Erythroblast (primary cell): ENCODE measurements at regions not wholly inside any gene's neighbourhood (a gene's known extent, or its start where the extent isn't known, plus 50 kb on each side); places are given as distances from the start of the nearest gene placed in this dataset.

Source experiments
- GATA1 ChIP-seq: IDR thresholded peaks from 2 replicates; pipeline ENCODE4 v1.6.1; 2011; ENCODE audit warnings: low read depth, mild to moderate bottlenecking, control low read depth, low read length, moderate library complexity
- POLR2A ChIP-seq: IDR thresholded peaks from 2 replicates; pipeline ENCODE4 v1.6.1; 2011; ENCODE audit warnings: mild to moderate bottlenecking, low read length

DNA sequence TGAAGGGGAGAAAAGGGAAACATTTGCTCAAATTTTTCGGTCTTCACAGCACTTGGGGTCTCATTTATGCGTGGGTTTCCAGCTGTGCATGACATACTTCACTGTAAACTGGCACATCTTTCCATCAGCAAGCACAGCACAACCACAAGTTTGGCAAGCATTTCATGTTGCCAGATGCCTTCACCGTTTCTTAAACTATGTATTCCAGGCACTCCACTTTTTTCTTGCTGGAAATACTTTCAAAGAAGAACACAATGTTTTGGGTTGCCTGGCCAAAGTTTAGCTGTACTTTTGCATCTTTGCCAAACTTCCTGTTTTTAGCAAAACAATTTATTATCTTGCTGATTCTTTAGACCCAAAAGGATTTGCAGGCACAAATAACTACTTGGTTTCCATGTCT is 194.6 kb upstream of the MEIS1 start:
- TF ChIP-seq POLR2A (no peak), GATA1 (no peak)
